Stimulated activated CD4-positive, alpha-beta T cell treated with anti-CD3 and anti-CD28 coated beads, Interleukin-2, amount 100 ng/mL, for 48 hours (primary cell): ENCODE measurements at regions not wholly inside any gene's neighbourhood (a gene's known extent, or its start where the extent isn't known, plus 50 kb on each side); places are given as distances from the start of the nearest gene placed in this dataset.
"Not testable (repeated sequence)": the region's sequence is repeated elsewhere in the genome, so short reads cannot be mapped to it uniquely, and the experiment has no call there.

ENCODE experiments used
- DNase-seq, 2 donors: peaks; one replicate each; pipeline ENCODE4 v3.0.0-alpha.2; 2020

DNA sequence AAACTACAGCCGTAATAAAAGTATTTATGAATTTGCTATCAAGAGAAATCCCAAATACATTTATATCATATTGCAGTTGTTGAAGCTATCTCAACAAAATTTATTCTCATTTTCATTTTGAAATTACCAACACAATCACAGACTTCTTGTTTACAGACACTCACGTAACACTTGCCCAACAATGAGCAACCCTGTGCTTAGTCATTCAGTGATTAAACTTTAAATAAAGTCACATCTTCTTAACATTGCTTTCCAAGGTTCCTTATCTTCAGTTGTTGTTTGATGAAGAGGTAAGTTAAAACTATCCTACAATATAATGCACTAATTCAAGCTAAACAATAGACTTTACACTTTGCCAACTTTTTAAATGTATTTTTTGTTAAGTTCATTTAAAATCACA lies 601.8 kb downstream of the SLC16A7 start:
- no peak for DNase-seq

DNA sequence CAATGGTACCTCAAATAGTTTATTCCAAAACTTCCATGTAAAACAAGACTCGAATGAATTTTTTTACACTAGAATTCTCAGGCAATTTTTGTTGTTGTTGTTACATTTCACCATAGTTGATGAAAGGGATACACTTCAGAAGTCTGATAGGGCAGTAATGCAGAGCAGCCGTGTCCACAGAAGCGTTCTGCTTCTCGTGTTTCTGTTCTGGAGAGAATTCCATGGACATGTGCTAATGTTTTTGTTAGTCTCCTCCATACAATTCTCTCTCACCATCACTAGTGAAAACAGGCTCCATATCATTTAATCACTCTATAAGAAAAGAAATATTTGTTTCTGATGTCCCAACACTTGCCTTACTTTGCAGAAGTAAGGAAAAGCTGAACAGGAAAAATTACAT lies 606.1 kb downstream of the SLC16A7 start:
- DNase-seq: no peak

DNA sequence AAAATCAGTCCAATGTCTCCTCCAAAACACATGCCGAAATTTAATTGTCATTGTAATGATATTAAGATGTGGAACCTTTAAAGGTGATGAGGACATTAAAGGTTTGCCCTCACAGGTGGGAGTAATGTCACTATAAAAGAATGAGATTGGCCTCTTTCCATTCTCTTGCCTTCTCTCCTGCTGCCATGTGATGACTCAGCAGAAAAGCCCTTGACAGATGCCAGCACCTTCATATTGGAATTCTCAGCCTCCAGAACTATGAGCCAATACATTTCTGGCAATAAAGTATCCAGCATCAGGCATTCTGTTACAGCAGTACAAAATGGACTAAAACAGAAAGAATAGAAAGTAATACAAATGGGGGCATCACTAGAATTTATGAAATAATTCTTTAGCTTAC lies 609.7 kb downstream of the SLC16A7 start:
- DNase-seq: no peak

DNA sequence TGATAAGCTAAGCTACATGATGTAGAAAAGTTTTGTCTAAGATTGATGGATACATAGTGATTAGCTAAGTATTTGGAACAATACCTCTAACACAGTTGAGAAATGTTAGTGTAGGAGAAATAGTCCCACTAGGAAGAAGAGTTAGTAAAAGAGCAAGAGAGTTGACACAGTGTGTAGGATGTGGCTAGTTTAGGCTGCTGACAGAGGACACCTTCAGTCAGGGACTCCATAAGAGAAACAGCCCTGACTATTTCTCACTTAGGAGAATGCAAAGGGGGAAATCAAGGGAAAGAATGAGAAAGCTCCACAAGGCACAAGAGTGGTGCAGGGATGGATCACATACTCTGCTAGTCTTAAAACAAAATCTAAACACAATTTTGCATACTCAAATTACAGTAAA lies 613.7 kb downstream of the SLC16A7 start:
- DNase-seq: no peak

DNA sequence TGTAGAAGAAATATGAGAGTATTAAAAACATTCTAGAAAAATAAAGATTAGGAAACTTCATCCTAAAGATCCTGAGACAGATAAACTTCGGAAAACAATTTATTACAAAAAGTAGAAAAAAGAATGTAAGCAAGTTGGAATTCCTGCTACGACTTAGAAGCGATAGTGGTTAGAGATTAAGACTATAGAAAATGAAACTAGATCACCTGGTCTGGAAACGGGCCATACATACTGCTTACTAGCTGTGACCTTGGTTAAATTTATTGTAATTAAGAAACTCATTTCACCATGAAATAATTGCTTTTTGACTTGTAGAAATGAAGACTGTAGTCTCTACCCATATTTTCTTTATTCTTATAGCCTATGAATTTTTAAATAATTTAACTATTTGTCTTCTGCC lies 614.1 kb downstream of the SLC16A7 start:
- DNase-seq: no peak

DNA sequence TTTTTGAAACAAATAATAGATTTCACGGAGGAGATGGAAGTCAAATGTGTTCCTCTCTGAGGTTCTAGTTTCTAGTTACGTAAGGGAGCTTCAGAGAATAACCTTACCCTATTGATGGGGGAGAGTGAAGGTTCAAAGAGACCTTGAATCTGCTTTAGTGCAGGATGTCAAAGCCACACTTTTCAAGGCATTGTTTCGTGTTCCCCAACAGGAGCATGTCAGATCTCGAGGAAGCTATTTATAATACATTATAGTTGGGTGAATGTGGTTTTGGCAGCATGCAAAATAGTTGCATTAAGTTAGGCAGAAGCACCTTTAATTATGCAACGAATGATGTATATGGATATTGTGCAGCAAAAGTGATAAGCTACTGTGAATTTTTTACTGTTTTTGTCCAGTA lies 614.9 kb downstream of the SLC16A7 start:
- no peak for DNase-seq

DNA sequence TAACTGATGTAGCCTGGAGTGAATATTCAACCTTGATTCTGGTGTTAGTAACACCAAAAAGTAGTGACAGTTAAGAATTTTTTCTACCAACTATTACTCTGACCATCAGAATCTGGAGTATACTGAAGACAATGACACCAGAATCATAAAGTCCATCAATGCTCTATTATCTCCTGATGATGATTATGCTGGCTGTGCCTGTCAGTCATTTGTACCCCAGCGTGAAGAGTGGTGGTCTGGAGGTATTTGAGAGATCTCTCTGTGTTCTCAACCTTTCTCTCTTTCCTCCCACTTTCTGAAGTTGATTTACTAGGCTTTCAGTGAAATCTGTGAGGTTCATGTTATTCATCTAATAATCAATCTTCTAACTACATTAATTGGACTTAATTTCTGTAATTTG lies 615.4 kb downstream of the SLC16A7 start:
- no peak for DNase-seq

DNA sequence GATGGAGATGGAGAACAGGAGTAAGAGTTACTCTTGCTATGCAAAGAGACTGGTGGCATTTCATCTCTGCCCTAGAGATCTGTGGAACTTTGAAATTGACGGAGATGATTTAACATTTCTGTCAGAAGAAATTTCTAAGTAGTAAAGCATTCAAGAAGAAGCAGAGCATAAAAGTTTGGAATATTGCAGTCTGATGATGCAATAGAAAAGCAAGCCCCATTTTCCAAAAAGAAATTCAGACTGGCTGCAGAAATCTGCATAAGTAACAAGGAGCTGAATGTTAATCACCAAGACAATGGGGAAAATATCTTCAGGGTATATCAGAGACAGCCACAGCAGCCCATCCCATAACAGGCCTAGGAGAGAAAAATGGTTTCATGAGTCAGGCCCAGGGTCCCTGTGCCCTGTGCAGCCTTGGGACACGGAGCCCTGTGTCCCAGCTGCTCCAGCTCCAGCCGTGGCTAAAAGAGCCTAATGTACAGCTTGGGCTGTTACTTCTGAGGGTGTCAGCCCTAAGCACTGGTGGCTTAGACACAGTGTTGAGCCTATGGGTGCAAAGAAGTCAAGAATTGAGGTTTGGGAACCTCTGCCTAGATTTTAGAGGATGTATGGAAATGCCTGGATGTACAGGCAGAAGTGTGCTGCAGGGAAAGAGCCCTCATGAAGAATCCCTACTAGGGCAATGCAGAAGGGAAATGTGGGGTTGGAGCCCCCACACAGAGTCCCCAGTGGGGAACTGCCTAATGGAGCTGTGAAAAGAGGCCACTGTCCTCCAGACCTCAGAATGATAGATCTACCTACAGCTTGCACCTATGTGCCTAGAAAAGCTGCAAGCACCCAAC lies 616.6 kb downstream of the SLC16A7 start:
- DNase-seq: no peak

DNA sequence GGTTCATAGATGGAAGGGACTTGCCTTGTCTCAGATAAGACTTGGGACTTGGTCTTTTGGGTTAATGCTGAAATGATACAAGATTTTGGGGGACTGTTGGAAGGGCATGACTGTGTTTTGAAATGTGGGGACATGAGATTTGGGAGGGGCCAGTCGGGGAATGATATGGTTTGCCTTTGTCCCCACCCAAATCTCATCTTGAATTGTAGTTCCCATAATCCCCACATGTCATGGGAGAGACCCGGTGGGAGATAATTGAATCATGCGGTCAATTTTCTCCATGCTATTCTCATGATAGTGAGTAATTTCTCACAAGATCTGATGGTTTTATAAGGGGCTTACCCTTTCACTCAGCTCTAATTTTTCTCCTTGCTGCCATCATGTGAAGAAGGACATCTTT lies 617.4 kb downstream of the SLC16A7 start:
- DNase-seq: not testable (repeated sequence)

DNA sequence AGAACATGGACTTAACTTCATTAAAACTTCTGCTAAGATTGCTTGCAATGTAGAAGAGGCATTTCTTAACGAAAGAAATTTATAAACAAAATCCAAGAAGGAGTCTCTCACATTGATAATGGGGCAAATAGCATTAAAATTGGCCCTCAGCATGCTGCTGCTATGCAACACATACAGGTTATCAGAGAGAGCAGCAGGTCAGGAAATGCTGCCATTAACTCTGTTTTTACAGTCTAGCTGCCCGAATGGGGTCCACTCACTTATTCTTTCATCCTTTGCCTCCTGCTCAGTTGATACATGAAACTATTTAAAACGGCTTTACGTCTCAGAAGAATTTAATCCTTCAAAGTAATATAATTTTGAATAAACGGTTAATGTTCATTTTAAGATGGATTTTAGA lies 620.4 kb downstream of the SLC16A7 start:
- DNase-seq: no peak

DNA sequence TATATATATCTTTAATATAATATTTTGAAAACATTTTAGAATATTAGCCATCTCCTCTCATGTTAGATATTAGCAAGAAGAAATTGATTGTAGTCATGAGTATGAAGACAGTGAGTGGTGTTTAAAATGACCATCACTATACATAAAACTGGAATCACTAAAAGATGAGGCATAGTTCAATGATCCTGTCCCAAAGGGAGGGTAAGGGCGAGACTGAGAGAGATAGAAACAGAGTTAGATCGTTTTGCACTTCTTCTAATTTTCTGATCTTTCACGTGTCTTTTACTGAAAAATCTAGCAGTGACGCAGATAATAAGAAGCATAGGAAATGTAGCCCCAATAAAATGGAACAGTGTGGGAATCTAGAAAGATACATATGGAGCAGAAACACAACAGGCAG lies 627.4 kb downstream of the SLC16A7 start:
- no peak for DNase-seq

DNA sequence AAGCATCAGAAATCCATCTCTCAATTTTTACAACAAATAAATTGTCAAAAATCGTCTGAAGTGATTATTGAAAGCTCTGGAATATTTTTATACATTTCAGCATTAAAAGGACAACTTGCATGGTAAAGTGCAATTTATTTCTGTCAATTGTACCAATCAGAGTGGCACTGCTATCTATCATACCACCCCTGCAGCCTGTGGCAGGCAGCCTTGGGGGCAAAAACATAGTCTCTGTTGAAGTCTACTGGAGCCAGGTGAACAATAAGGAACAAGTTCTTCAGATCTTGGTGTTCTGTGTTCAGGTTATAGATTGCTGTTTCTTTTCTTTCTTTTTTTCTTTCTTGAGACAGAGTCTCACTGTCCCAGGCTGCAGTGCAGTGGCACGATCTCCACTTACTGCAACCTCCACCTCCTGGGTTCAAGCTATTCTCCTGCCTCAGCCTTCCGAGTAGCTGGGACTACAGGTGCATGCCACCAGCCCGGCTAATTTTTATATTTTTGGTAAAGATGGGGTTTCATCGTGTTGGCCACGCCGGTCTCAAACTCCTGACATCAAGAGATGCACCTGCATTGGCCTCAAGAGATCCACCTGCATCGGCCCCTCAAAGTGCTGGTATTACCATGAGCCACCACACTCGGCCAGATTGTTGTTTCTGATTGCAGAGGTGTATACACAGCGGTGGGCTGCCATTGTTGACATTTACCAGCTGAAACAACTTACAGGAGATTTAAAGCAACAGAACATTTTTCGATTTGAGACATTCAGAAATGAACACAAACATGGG lies 629.6 kb downstream of the SLC16A7 start:
- no peak for DNase-seq

DNA sequence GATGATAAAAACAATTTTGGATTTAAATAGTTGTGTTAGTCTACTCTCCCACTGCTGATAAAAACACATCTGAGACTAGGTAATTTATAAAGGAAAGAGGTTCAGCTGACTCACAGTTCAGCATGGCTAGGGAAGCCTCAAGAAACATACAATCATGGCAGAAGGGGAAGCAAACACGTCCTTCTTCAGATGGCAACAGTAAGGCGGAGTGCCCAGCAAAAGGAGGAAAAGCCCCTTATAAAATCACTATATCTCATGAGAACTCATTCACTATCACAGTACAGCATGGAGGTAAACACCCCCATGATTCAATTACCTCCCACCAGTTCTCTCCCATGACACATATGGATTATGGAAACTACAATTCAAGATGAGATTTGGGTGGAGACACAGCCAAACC lies 632.1 kb downstream of the SLC16A7 start:
- no peak for DNase-seq

DNA sequence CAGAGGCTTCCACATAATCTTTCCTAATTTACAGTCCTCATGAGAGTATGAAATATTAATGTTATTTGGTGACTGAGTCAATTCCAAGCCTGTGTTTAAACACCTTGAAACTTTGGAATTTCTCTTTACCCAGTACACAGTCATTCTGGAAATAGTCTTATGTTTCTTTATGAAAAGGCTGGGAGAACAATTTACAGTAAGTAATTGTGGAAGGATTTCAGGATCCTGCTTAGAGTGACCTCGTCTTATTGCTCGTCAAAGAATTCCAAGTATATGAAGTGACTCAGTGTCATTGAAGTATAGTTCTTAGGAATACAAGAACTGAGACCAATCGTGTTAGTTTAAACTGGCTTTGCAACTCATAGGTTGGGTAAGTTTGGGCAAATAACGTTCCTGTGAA lies 634.2 kb downstream of the SLC16A7 start:
- no peak for DNase-seq

DNA sequence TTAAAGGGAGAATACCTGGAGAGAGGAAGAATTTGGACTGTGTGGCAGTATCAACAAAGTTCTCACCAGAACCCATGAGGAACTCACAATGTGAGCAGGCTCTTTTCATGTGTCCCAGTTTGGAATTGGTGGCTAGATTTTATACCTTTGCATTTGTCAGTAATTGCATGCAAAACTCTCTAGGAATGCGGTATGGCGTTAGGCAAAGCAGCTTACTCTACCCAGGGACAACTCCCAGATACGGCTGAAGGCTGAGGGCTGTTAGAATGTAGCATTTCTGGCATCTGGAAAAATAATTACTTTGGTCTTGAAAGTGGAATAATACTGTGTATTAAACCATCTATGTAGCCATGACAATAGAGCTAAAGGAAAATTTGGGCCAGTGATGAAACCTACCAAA lies 635.5 kb downstream of the SLC16A7 start:
- DNase-seq: no peak

DNA sequence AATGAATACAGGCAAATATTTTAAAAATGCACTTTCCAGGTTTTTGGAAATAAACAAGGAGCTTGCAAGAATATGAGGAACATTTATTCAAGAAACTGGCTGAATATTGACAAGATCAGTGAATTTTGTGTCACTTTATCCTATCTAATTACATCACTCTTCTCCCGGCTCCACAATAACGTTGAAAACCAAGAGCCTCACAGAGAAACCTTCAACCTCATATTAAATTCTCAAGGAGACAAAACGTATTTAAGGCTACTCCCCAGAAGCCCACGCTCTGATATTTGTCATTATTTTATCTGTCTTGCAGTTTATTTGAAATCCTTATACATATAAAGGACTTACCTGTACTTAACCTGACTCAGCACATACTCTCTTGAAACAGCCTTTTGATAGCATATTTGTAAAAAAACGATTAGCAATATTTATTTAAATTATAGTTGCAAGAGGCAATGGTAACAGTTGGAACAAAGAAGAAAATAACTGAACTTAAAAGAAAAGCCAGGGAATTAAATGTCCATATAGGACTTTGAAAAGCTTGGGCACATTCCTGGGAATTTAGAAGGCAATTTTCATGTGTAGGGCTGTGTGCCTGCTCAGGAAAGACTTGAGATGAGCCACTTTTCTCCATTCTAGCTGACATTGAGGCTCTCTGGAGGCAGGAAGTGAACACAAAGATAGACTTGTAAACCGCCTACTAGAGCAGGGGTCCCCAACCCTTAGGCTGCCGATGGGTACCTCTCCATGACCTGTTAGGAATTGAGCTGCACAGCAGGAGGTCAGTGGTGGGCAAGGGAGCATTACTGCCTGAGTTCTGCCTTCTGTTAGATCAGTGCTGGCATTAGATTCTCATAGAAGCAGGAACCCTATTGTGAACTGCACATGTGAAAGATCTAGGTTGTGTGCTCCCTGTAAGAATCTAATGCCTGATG lies 636.4 kb downstream of the SLC16A7 start:
- no peak for DNase-seq

DNA sequence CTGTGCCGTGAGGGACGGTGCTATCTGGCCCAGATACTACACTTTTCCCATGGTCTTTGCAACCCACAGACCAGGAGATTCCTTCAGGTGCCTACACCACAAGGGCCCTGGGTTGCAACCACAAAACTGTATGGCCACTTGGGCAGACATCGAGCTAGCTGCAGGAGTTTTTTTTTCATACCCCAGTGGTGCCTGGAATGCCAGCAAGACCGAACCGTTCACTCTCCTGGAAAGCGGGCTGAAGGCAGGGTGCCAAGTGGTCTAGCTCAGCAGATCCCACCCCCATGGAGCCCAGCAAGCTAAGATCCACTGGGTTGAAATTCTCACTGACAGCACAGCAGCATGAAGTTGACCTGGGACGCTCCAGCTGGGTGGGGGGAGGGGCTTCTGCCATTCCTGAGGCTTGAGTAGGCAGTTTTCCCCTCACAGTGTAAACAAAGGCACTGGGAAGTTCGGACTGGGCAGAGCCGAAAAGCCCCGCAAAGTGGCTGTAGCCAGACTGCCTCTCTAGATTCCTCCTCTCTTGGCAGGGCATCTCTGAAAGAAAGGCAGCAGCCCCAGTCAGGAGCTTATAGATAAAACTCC lies 638.9 kb downstream of the SLC16A7 start:
- not testable (repeated sequence) for DNase-seq

DNA sequence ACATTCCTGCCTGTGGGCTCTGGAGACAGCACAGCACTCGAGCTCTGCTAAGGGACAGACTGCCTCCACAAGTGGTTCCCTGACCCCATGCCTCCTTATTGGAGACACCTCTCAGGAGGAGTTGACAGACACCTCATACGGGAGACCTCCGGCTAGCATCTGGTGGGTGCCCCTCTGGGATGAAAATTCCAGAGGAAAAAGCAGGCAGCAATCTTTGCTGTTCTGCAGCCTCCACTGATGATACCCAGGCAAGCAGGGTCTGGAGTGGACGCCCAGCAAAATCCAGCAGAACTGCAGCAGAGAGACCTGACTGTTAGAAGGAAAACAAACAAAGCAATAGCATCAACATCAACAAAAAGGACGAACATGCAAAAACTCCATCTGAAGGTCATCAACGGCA lies 639.4 kb downstream of the SLC16A7 start:
- no peak for DNase-seq

DNA sequence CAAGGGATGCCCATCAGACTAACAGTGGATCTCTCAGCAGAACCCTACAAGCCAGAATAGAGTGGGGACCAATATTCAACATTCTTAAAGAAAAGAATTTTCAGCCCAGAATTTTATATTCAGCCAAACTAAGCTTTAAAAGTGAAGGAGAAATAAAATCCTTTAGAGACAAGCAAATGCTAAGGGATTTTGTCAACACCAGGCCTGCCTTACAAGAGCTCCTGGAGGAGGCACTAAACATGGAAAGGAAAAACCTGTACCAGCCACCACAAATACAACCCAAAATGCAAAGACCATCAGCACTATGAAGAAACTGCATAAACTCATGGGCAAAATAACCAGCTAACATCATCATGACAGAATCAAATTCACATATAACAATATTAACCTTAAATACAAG lies 640.6 kb downstream of the SLC16A7 start:
- DNase-seq: not testable (repeated sequence)

DNA sequence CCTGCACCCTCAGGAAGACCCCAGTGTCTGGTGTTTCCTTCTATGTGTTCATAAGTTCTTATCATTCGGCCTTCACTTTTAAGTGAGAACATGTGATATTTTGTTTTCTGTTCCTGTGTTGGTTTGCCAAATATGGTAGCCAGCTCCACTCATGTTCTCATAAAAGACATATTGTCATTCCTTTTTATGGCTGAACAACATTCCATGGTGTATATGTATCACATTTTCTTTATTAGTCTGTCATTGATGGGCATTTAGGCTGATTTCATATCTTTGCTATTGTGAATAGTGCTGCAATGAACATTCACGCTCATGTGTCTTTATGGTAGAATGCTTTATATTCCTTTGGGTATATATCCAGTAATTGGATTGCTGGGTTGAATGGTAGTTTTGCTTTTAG lies 645.1 kb downstream of the SLC16A7 start:
- no peak for DNase-seq

DNA sequence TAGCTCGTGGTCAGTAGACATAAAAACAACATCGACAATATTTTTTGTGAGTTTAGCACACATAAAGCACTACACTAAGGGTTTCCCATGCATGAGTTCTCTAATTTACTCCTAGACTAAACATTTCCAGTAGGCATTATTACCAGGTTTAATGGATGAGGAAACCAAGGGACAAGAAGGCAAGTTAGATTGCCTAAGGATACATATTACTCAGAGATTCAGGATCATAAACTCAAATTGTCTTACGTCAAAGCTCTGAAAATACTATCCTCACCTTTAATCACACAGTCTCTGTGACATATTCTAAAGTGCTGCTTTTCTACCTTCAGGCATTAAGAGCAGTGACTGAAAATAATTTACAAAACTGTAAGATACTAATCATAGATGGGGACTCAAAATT lies 655.3 kb downstream of the SLC16A7 start:
- DNase-seq: no peak

DNA sequence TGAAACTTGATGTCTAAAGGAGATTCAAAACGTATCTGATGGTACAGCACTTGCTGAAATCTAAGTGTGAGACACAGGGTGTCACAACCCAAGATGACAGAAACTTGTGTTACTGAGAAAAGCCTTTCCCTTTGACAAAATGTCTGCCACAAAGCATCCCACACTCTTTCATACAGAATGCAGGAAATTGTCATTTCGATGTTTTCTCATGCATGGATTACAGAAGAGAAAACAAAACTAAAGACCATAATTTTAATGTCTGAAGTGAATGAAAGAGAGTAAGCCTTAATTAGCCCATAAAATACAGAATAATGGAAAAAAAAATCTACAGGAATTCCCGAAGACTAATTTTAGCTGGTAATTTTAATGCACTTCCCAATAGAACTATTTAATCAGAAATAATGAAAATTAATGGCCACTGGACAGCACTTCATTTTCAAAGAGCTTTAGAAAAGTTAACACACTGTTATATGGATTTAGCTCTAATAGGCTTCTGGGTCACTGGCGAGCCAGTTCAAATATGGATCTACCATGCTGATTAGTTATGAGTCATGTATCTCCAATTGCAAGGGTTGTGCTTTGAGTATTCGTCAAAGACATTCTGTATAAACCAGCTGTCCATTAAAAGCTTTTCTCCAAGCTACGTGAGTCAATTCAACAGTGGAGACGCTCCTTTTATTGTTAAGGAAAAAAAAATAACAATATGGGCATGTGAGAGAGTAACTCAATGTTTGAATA lies 656.7 kb downstream of the SLC16A7 start:
- no peak for DNase-seq
